ENCODE measurements at regions not wholly inside any gene's neighbourhood (a gene's known extent, or its start where the extent isn't known, plus 50 kb on each side); places are given as distances from the start of the nearest gene placed in this dataset.
"Not testable (repeated sequence)": the region's sequence is repeated elsewhere in the genome, so short reads cannot be mapped to it uniquely, and the experiment has no call there.

GRCh38 chr4:138458751-138459150, 216.6 kb upstream of the SLC7A11 start:
- Histone ChIP-seq H3F3A (ENCODE audit: control insufficient read depth, insufficient read depth) (no peaks in the 10 kb centered on the region), H3K36me3 (ENCODE audit: control insufficient read depth, low read length) (no peaks in the 10 kb centered on the region), H3K4me3 (ENCODE audit: low read length) (no peak overlapping the region)

GRCh38 chr4:138456349-138456748, 214.2 kb upstream of the SLC7A11 start:
- H3K4me1 ChIP-seq (ENCODE audit: control insufficient read depth, low read length); H3K9me3 ChIP-seq (ENCODE audit: control insufficient read depth, insufficient read depth, low read length); H3K27me3 ChIP-seq (ENCODE audit: control insufficient read depth, low read length); H4K20me1 ChIP-seq (ENCODE audit: control insufficient read depth, insufficient read depth, low read depth, low read length); H3K79me2 ChIP-seq (ENCODE audit: control insufficient read depth, low read length); H3F3A ChIP-seq (ENCODE audit: control insufficient read depth, insufficient read depth); H3K4me2 ChIP-seq (ENCODE audit: low read length); H3K4me3 ChIP-seq (ENCODE audit: low read length); H3K27ac ChIP-seq (ENCODE audit: low read depth, low read length); H3K36me3 ChIP-seq (ENCODE audit: control insufficient read depth, low read length); H3K9me2 ChIP-seq (replicated peaks; ENCODE audit: control insufficient read depth, low read length): not testable (repeated sequence)

More at GRCh38 chr4:138458751-138459150, 216.6 kb upstream of the SLC7A11 start:
- no peaks in the 10 kb centered on the region for H3K79me2 ChIP-seq (ENCODE audit: control insufficient read depth, low read length)
- H4K20me1 ChIP-seq (ENCODE audit: control insufficient read depth, insufficient read depth, low read depth, low read length), result no peaks in the 10 kb centered on the region
- H3K9me3 ChIP-seq (ENCODE audit: control insufficient read depth, insufficient read depth, low read length), result no peaks in the 10 kb centered on the region
- no peaks in the 10 kb centered on the region for H3K9me2 ChIP-seq (replicated peaks; ENCODE audit: control insufficient read depth, low read length)
- no peak overlapping the region for H3K27ac ChIP-seq (ENCODE audit: low read depth, low read length)
- H3K4me1 ChIP-seq (ENCODE audit: control insufficient read depth, low read length), result no peaks in the 10 kb centered on the region
- no peaks in the 10 kb centered on the region for H3K27me3 ChIP-seq (ENCODE audit: control insufficient read depth, low read length)
- TF ChIP-seq CTCF (IDR thresholded peaks at IDR 0.05; ENCODE audit: low read depth, low read length, poor library complexity, severe bottlenecking) (no peak), EZH2phosphoT487 (IDR thresholded peaks at IDR 0.05; ENCODE audit: borderline replicate concordance, low read length) (no peak)
- H3K4me2 ChIP-seq (ENCODE audit: low read length), result no peak overlapping the region

GRCh38 chr4:138455097-138455496, 212.9 kb upstream of the SLC7A11 start:
- no peaks in the 10 kb centered on the region for H3K27me3 ChIP-seq (ENCODE audit: control insufficient read depth, low read length)
- TF ChIP-seq CTCF (IDR thresholded peaks at IDR 0.05; ENCODE audit: low read depth, low read length, poor library complexity, severe bottlenecking) (no peak), EZH2phosphoT487 (IDR thresholded peaks at IDR 0.05; ENCODE audit: borderline replicate concordance, low read length) (no peak)
- no peak overlapping the region for H3K4me3 ChIP-seq (ENCODE audit: low read length)
- H3K4me1 ChIP-seq (ENCODE audit: control insufficient read depth, low read length), result no peaks in the 10 kb centered on the region
- H3K4me2 ChIP-seq (ENCODE audit: low read length), result no peak overlapping the region
- no peaks in the 10 kb centered on the region for H3K79me2 ChIP-seq (ENCODE audit: control insufficient read depth, low read length)
- no peaks in the 10 kb centered on the region for H4K20me1 ChIP-seq (ENCODE audit: control insufficient read depth, insufficient read depth, low read depth, low read length)
- H3K36me3 ChIP-seq (ENCODE audit: control insufficient read depth, low read length), result no peaks in the 10 kb centered on the region
- no peaks in the 10 kb centered on the region for H3F3A ChIP-seq (ENCODE audit: control insufficient read depth, insufficient read depth)
- H3K9me2 ChIP-seq (replicated peaks; ENCODE audit: control insufficient read depth, low read length), result no peaks in the 10 kb centered on the region
- H3K27ac ChIP-seq (ENCODE audit: low read depth, low read length), result no peak overlapping the region
- no peaks in the 10 kb centered on the region for H3K9me3 ChIP-seq (ENCODE audit: control insufficient read depth, insufficient read depth, low read length)

- no peaks in the 10 kb centered on the region for H3K79me2 ChIP-seq (ENCODE audit: control insufficient read depth, low read length)
- no peak for TF ChIP-seq EZH2phosphoT487 (IDR thresholded peaks at IDR 0.05; ENCODE audit: borderline replicate concordance, low read length)
- no peak for TF ChIP-seq CTCF (IDR thresholded peaks at IDR 0.05; ENCODE audit: low read depth, low read length, poor library complexity, severe bottlenecking)
- H3K4me1 ChIP-seq (ENCODE audit: control insufficient read depth, low read length), result no peaks in the 10 kb centered on the region
- H3K4me3 ChIP-seq (ENCODE audit: low read length), result no peak overlapping the region
- H4K20me1 ChIP-seq (ENCODE audit: control insufficient read depth, insufficient read depth, low read depth, low read length), result no peaks in the 10 kb centered on the region
- no peaks in the 10 kb centered on the region for H3K9me2 ChIP-seq (replicated peaks; ENCODE audit: control insufficient read depth, low read length)
- H3K9me3 ChIP-seq (ENCODE audit: control insufficient read depth, insufficient read depth, low read length), result no peaks in the 10 kb centered on the region
- no peaks in the 10 kb centered on the region for H3F3A ChIP-seq (ENCODE audit: control insufficient read depth, insufficient read depth)
- H3K36me3 ChIP-seq (ENCODE audit: control insufficient read depth, low read length), result no peaks in the 10 kb centered on the region
- no peak overlapping the region for H3K27ac ChIP-seq (ENCODE audit: low read depth, low read length)
- no peak overlapping the region for H3K4me2 ChIP-seq (ENCODE audit: low read length)
- no peaks in the 10 kb centered on the region for H3K27me3 ChIP-seq (ENCODE audit: control insufficient read depth, low read length)
Measured at GRCh38 chr4:138452826-138453225, 210.7 kb upstream of the SLC7A11 start.

Measured in DOHH2 (cell line).